Fibroblast of skin of back (primary cell): ENCODE measurements at regions not wholly inside any gene's neighbourhood (a gene's known extent, or its start where the extent isn't known, plus 50 kb on each side); places are given as distances from the start of the nearest gene placed in this dataset.
"Not testable (repeated sequence)": the region's sequence is repeated elsewhere in the genome, so short reads cannot be mapped to it uniquely, and the experiment has no call there.

Experiments used
- DNase-seq: peaks from one replicate; pipeline ENCODE4 v3.0.0-alpha.2; 2013

DNA sequence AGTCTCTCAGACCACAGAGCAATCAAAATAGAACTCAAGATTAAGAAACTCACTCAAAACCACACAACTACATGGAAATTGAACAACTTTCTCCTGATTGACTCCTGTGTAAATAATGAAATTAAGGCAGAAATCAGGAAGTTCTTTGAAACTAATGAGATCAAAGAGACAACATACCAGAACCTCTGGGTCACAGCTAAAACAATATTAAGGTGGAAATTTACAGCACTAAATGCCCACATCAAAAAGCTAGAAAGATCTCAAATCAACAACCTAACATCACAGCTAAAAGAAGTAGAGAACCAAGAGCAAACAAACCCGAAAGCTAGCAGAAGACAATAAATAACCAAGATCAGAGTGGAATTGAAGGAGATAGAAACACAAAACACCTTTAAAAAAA, 395.0 kb upstream of the RORB start:
- not testable (repeated sequence) for DNase-seq

DNA sequence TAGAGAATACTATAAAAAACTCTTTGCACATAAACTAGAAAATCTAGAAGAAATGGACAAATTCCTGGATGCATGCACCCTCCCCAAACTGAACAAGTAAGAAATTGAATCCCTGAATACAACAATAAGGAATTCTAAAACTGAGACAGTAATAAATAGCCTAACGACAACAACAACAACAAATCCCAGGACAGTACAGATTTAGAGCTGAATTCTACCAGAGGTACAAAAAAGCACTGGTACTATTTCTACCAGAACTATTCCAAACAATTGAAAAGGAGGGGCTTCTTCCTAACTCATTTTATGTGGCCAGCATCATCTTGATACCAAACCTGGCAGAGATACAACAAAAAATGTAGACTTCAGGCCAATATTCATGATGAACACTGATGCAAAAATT, 394.4 kb upstream of the RORB start:
- no peak for DNase-seq

GRCh38 chr9:74107692-74108091, 389.4 kb upstream of the RORB start:
- no peak for DNase-seq

- DNase-seq, result no peak
Measured at GRCh38 chr9:74115976-74116375, 381.2 kb upstream of the RORB start.

- no peak for DNase-seq
Measured at GRCh38 chr9:74117151-74117550, 380.0 kb upstream of the RORB start.

DNA sequence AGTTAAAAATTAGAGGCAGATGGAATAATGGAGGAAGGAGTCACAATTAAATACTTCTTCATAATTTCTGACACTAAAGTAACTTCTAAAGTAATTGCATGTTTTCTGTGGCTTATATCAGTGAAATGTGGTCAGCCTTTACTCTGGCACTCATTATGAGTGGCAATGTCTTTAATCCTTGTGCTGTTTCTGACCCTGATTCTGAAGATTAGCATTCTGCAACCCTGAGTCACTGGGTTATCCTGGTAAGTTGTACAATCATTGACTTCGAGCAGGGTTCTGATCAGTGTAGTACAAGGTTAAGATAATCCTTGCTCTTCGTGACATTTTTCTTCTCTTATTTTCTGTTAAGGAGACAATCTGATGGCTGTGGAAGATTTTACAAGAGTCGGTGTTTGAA, 379.4 kb upstream of the RORB start:
- no peak for DNase-seq

DNA sequence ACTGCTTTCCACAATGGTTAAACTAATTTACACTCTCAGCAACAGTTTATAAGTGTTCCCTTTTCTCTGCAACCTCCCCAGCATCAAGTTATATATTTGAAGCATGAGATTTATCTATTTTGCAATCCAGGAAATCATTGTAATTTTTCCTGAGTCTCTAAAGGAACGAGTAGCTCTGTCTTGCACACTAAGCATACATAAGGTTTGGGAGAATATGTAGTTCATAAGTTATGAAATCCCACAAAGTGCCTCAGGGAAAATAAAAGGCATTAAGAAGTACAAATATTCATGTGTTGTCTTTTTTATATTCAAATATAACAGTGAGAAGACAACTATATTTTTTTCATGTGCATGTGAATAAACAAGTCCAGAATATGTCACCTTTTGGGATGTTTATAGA, 377.1 kb upstream of the RORB start:
- no peak for DNase-seq

DNA sequence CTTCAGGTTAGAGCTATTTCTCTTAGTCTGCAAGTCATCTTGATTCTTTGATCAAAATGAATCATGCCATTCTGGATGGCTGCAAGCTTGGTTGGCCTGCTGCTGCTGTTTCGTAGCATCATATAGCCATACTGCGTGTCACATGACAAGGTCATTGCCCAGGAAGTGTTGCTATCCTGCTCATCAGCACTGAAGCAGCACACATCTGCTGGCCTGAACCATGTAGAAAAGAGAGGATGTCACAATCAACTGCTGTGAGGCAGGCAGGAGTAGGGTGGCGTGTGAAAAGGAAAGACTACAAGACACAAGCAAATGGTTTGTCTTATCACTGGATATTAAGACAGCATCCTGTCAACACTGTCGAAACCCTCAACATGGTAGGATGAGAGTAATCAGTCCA, 376.7 kb upstream of the RORB start:
- DNase-seq, result no peak

GRCh38 chr9:74122216-74122615, 374.9 kb upstream of the RORB start:
- no peak for DNase-seq

DNA sequence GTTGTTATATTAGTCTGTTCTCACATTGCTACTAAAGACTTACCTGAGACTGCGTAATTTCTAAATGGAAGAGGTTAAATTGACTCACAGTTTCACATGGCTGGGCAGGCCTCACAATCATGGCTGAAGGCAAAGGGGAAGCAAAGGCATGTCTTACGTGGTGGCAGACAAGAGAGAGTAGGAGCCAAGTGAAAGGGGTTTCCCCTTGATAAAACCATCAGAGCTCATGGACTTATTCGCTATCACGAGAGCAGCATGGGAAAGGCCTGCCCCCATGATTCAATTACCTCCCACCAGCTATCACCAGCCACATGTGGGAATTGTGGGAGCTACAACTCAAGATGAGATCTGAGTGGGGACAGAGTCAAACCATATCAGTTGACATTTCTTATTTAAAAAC, 374.5 kb upstream of the RORB start:
- DNase-seq, result no peak

DNA sequence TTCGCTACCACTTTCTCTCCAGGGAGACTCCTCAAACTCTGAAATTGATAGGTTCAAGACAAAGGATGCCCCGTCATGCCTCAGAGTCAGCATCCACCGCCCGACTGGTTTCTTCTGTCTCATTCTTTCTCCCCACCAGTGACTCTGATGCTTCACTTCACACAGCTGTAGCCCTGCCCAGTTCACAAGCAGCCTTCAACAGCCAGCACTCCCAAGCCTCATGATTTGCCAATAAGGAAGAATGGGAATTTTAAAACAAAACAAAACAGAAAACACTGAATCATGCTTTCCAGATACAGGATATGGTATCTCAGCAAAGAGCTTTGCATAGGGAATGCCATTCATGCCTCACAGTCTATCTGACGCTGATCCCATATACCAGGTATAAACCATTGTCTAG, 371.2 kb upstream of the RORB start:
- no peak for DNase-seq

DNA sequence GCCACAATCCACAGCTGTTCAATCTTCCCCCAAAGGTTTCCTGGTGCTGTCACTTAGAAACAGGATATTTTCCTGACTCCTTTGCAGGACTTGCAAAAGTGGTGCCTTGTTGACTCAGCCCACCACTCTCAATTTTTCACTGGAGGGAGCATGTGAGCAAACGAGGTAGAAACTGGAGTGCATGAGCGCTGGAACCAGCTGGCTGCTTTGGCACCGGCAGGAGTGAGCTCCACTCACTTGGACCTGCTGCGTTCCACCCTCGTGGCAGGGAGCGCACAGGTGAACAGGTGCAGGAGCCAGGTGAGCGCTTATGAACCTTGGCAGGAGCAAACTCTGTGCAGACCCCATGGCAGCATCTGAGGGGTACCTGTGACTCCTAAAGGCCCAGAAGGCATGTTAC, 364.1 kb upstream of the RORB start:
- no peak for DNase-seq

- no peak for DNase-seq
Measured at GRCh38 chr9:74133921-74134320, 363.2 kb upstream of the RORB start.

GRCh38 chr9:74138182-74138581, 359.0 kb upstream of the RORB start:
- no peak for DNase-seq

- DNase-seq, result no peak
Measured at GRCh38 chr9:74140141-74140540, 357.0 kb upstream of the RORB start.

DNA sequence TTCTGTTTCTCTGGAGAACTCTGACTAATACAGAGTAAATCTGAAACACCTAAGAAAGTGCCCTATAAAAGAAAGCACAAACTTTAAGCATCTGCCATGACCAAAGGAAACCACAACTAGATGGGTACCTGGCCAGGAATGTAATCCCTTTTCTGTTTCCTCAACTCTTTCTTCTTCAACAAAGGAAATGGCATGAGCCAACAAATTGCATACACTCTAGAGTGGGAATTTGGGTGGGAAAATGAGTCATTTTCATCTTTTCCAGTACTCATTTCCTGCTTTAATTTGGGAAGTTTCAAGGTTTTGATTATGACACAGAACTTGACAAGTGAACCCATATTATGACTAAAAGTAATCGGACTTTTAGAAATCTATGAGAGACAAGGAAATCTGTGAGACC, 349.2 kb upstream of the RORB start:
- no peak for DNase-seq

- DNase-seq, result no peak
Measured at GRCh38 chr9:74172874-74173273, 324.3 kb upstream of the RORB start.

DNA sequence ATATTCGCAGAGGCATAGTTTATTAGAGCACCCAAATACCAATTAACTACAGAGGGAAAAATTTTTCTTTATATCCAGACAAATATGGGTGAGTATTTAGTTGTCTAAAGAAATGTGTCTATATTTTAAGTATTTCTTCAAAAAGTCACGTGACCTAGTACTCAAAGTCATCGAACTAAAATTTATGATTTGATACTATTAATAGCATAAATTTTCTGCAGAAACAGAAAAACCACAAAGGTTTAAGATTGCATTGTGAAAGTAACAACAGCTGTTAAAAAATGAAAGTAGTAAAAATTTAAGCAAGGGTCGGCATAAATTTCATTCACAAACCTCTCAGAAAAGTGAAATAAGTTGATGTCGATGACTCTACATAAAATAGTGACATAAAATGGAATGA, 323.9 kb upstream of the RORB start:
- no peak for DNase-seq

GRCh38 chr9:74197771-74198170, 299.4 kb upstream of the RORB start:
- not testable (repeated sequence) for DNase-seq

DNA sequence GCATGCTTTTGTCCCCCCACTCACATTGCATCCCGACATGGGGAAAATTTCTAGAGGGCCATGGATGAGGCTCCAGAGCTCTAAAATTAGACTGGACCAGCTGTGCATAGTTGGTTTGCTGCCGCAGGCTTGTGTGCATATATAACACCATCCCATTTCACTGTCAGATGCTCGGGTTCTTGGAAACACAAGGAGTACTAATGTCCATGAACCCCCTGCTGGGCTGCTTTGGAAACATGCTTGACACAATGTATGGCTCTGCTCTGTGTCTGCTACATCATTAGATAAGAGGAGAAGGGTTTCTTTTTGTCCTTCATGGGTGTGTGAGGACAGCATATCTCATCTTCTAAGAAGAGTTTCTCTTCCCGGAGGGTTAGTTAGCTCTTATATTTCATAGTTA, 292.1 kb upstream of the RORB start:
- no peak for DNase-seq

DNA sequence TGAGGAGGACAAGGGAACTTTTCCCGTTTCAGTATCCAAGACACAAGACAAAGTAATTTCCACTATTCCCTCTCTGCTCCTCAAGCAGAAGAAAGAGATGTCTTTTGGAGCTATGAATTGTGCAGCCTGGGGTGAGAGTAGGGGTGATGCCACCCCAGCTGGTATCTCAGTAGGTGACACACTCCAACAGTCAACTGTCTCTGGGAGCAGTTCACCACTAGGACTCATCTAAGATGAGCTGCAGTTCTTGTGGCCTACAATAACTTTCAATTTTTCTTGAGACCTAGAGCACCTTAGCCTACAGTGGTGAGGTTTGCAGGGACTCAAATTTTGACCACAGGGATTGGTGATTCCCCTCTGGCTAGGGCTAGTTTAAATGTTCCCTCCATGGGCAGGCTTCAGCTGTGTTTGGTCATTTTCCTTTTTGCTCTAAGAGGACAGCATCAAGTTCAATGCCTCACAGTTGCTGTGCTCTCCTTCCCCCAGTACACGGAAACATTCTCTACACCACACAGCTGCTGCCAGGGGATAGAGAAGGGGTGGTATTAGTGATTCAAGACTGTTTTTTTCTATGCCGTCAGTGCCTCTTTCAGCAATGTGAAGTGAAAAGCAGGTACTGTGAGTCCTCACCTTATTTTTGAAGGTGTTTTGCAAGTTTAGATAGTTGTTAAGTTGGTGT, 278.6 kb upstream of the RORB start:
- DNase-seq, result no peak

DNA sequence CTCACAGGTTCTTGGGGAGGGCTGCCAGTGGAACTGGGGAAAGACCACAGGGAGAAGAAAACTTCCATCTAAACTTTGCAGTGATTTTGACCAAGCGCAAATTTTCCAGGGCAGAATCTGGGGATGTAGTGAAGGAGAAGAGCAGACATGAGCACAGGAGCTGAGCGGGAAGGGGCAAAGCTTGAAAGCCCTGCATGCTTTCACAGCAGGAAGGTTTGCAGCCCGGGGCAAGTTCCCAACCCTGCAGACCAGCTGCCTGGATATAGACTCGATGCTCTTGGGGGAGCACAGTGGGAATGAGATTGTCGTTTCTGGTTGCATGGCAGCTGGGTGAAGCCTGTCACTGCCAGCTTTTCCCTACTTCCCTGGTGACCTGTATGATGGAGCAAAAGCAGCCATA, 276.8 kb upstream of the RORB start:
- no peak for DNase-seq

DNA sequence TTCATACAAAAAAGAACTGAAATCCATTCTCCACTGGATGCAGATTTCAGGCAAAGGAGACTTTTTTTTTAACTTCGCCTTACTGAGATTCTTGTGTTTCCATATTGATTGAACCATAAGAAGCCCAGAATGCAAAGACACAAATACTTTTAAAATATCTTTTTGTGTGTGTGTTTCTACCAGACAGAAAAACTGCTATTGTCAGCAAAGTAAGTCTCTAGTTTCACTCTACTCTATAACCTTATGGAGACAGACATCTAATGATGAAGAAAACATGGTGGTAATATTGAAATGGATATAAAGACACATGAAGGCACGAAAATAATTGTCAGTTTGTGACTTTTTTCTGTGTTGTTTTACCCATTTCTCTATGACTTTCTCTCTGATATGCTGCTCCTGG, 260.3 kb upstream of the RORB start:
- DNase-seq, result no peak

DNA sequence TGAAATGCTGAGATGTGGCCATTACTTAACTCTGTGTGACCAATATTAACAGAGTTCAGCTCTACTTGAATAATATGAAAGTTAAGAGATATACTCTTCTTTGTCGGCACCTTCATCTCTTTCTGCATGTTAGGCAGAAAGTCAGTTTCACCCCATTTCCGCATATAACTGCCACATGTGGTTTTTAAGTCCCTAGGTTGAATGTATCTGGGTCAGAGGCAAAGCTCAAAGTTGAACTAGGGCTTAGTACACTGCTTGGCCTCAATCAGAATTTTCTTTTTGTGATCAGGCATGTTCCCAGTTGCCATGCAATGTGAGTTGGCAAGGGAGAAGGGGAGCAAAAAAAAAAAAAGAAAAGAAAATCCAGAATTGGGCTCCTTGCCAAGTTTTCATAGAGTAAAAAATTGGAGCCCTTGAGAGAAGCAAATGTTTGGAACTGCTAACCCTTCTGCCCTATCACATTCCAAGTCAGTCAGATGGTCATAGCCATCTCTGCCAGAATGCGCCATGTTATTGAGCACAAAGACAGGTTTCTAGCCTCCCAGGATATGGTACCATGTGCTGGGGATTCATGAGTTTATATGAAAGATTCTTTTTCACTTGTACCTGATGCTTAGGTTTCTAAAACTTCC, 251.2 kb upstream of the RORB start:
- no peak for DNase-seq

DNA sequence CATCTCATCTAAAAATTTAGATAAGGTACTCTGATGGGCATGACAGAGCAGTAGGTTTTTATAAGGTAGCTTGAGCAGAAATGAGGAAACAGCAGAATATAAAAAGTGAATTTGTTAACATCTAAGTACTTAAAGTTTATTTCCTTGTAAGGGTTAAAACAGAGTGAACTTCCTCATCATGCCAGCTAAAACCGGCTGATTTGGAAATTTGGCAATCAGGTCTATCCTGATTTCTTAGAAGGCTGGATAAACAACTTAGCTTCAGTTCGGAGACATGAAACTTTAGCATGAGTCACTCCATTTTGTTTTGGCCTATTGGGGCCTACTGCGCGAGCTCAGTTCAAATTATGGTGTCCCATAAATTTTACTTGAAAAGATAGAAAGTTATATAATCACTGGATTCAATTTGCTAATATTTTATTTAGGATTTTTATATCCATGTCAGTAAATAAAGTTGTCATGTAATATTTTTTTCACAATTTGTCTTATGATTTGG, 241.6 kb upstream of the RORB start:
- DNase-seq, result no peak
